GM18511 (cell line): ENCODE measurements at regions not wholly inside any gene's neighbourhood (a gene's known extent, or its start where the extent isn't known, plus 50 kb on each side); places are given as distances from the start of the nearest gene placed in this dataset.
"Not testable (repeated sequence)": the region's sequence is repeated elsewhere in the genome, so short reads cannot be mapped to it uniquely, and the experiment has no call there.

Experiments used
- ATAC-seq: cut with Tn5 transposase; IDR thresholded peaks from one replicate; pipeline ENCODE4 v1.9.1; 2021; ENCODE audit warnings: mild to moderate bottlenecking, moderate library complexity; ENCODE audit not compliant: unreplicated experiment

DNA sequence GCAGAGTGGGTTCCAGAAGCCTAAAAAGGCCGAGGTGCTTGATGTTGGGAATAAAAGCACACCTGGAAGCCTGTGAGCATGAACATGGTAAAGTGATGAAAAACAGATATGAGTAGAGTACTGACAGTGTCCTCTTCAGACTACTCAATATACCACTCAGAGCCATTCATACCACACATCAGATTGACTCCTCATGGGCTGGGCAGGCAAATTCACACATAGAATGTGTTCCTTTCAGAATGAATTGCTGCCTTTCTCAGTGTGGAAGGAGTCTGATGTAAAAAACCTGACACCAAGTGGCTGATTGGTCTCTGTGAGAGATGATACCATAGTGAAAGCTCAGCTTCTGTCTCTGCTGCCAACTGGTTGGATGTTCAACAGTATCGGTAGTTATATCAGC lies 442.7 kb downstream of the RAPGEF2 start:
- no peak for ATAC-seq

DNA sequence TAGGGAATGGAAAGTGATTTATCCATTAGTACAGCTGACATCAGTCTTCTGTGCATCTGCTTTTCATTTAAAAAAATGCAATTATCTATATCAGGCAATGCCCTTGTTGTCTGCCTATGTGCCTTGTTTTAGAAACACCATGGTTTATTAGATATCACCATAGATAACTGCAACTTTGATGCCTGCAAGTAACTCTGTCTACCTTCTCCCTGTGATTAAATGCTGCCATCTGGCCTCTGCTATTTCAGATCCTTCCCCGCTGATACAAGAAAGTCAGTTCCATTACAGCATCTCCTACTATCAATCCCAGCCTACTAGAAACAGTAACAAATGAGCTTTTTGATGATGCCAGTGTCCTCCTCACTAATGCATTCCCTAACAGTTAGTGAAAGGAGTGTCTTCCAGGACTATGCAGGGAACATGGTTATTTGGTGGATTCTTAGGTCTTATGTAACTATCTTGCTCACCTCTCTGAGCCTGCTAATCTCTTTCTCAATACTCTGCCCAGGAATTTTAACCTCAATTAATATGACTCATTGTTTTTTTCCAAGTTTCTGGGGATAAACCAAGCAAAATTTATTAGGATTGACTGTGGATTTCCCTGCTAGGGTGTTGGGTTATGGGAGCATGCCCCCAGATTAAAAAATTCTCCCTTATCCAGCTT lies 444.9 kb downstream of the RAPGEF2 start:
- no peak for ATAC-seq

DNA sequence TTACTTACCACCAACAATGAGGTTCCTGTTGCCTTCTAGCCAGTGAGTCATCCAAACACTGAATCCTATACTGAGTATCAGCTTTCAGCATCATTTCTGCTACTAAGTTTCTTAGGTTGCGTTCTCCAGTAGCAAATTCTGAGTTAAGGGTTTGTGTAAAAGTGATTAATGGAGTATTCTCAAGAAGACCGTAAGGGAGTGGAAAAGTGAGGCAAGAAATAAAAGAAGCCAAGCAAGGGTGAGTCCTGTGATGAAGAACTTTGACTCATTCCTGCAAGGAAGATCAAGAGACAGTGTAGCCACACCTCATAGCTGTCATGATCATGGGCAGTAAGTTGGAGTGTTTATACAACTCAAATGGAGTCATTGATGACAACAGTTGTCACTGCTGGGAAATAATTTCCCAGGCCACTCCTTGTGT lies 446.2 kb downstream of the RAPGEF2 start:
- no peak for ATAC-seq

DNA sequence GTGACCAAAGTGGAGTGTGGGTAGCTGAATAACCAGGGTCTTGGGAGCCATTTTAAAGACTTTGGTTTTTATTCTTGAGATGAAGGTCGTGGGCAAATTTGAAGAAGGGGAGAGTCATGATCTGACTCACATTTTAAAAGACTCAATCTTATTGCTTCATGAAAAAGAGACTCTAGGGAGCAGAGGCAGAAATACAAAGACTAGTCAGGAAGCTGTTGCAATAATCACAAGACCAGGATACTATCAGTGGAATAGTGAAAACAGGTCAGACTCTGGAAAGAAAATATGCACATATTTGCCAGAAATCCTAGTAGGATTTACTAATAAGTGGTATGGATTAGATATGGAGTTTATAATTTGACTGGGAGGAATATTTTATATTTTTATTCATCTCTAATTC lies 448.4 kb downstream of the RAPGEF2 start:
- no peak for ATAC-seq

DNA sequence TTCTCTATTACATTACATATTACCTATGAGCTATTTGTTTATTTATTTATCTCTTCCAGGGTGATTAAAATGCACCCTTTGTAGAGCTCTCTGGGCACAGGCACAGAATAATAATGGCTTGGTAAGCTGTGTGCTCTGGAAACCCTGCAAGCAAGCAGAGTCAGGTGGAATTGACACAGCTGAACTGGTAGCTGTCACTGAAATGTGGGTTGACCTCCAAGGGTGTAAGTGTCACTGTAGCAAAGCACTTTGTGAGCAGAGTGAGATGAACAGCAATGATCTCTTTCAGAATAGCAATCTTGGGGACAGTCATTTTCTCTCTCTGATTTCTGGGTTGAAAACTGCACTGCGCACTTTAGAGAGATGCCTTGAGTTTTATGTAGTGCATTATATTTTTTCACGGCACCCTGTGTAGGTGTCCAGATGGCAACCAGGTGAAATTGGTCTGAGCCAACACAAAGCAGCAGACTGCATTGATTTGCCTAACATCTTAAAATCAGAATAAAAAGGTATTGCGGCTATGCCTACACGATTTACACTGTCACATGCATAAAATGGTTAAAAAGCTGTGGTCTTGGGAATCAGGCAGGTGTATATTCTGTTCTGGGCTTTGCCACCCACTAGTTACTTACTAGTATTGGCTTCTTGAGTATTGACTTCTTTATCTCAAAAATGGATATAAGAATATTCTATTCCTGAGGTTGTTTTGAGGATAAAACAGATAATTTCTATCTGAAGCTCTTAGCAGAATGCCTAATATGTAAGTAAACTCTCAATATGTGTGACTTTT lies 450.3 kb downstream of the RAPGEF2 start:
- ATAC-seq, result no peak

DNA sequence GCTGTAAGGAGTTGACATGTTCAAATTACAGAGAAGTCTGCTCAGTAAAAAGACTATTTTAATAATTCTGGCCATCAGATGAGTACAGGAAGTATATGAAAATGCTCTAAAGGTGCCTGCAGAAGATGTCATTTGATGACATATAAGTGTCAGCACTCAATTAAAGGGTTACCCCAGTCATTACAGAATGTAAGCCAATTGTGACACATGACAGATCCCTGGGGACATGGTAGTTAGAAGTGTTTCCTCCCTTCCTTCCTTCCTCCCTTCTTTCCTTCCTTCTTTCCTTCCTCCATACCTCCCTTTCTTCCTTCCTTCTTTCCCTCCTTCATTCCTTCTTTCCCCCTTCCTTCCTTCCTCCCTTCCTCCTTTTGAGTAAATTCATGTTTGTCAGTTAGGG lies 453.0 kb downstream of the RAPGEF2 start:
- no peak for ATAC-seq

DNA sequence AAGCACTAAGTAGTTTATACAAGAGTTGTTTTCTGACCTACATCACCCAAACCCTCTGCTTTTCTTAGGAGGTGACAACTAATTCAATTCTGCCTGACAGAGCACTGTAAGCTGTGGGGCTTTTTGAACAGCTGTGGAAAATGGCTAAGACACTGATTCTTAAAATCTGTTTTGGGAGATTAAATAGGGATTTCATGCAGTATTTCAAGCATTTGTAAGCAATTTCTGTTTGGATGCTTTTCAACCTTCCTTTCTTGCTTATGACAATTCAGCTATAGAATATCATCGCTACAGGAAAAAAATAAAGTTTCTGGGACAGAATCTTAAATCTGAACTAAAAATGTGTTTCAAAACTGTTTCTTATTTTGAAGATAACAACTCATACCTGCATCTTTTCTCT lies 459.5 kb downstream of the RAPGEF2 start:
- no peak for ATAC-seq

DNA sequence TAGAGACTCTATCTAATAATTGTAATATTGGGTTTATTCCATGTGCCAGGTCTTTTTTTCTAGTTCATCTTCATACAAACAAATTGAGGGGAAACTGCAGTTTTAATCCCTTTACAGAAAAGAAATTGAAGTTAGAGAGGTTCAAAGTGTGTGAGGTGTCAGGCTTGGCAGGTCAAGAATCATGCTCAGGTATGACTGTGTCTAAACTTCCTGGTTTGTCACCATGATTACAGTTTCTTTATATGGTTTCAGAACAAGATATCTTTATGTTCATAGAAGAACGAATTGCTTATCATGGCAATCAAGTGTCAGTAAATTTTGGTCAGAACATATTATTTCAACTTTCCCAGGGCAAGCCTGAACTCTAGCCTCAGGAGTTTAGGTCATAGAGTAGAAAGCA lies 460.4 kb downstream of the RAPGEF2 start:
- no peak for ATAC-seq

DNA sequence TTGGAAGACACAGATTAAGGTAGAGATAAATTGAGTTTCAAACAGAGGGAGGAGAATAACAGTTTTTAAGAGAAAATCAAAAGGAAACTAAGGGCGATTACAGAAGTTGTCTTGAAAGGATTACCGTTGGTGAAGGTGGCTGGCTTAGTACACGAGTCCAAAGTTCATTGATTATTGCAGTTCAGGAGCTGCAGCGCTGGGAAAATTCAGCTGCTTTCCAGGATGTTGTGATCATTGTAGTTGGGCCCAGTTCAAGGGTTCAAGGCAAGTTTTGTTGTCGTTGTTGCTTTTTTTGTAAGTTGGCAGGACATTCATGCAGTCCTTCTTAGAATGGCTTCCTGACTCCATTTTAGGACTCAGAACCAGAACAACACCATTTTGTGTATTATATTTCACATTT lies 461.7 kb downstream of the RAPGEF2 start:
- no peak for ATAC-seq

DNA sequence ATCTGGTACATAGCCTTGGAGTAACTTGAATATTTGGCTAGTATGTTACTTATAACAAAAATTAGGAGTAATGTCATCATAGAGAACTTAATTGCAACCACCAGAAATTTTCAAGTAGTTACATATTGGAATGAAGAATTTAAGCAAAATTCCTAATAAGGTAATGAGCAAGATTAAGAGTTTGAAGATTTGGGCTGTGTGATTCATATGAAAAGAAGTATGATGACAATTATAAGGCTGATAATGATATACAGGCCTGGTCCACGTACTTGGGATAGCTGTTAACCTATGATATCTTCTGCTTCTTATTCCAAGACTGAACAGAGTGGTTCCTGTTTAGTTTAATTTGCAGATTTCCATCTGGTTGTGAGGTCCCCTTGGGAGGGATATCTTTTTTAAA lies 463.9 kb downstream of the RAPGEF2 start:
- ATAC-seq, result no peak

DNA sequence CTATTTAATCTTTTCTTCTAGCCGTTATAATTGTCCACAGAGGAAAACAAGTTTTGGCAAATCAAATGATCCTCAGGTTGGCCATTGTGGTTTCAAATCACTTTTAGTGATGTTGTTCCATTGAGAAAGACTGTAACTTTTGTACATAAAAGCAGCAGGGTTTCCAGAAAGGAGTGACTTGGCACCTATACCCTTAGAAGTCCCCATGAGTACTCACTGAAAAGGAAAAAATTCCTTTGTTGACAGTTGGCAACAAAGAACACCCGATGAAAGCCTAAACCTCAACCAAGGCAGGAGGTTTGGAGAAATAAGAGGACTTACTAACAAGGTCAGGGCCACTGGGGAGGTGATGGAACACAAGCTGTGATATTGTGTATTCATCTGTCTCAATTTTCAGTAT lies 474.4 kb downstream of the RAPGEF2 start:
- ATAC-seq, result no peak

DNA sequence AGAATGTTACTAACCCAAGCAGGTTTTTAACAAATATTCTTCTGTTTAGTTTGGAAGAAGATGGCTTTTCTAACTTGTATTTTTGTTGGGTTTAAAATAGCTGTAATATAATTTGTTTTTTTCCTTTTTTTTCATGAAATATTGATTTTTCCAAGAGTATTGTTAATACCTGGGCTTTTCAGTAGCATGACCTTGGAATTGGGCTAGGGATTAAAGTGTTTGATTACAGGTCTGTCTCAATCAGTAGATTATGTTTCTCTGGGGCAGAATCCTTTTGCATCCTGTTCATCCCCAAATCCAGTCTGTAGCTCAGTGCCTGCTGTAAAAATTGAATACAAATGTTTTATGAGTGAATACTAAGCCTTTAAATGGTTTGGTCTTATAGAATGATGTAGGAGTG lies 479.8 kb downstream of the RAPGEF2 start:
- no peak for ATAC-seq

DNA sequence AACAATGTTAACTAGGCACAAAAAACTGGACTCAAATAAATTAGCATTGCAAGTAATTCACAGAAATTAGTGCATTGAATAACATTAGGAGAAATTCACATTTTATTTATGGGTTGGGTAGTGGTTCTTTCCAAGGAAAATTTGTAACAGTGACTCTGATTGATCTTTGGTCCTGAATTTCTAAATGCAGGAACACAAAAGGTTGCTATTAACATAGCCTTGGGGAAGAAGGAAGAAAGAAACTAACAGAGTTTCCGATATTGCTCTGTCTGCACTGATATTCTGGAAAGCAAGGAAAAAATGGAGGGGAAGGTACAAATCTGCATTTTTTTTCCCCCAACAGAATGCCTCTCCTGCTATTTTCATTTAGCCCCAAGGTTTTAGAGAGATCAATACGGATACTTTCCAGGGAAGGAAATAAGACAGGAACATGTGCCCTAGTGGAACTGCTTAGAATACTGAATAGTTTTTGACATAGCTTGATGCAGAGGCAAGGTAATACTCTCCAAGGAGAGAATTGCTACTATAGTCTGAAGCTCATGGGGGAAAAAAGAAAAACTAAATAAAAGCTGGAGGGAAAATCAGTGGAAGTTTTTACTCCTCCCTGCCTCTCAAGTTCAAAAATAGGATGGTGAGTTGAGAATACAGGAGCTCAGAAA lies 490.1 kb downstream of the RAPGEF2 start:
- ATAC-seq, result no peak

DNA sequence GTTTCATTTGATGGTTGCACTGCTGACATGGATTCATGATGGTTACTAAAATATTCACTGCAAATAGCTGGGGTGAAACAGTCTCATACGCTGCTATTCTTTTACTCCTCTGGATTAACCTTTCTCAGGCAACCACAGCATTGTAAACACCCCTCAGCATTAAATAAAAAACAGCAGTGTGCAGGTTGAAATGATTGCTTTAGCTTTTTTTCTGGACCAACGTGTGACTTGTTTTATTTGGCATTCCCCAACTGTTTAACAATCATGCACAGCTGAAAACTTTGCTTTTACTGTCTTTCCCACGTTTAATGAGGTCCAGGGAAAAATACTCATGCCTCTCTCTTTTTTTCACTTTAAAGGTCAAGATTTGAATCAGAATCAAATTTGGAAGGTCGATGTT lies 490.8 kb downstream of the RAPGEF2 start:
- ATAC-seq, result no peak

DNA sequence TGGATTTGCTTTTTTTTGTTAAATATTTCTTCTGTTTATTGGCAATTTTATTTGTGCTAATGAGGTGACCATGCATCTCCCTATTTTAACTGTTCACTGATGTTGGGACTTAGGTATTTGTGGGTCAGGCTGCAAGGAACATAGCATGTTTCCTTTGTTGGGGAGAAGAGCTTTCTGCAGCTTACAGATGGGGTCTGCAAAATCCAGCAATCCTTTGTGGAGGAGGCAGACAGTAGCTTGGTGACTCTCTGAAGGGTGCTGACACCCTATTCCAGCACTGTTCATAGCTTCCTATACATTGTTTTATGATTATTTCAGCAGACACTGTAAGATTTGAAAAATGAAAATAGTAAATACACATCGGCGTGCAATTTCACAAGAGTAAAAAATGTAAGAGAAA lies 491.7 kb downstream of the RAPGEF2 start:
- no peak for ATAC-seq

DNA sequence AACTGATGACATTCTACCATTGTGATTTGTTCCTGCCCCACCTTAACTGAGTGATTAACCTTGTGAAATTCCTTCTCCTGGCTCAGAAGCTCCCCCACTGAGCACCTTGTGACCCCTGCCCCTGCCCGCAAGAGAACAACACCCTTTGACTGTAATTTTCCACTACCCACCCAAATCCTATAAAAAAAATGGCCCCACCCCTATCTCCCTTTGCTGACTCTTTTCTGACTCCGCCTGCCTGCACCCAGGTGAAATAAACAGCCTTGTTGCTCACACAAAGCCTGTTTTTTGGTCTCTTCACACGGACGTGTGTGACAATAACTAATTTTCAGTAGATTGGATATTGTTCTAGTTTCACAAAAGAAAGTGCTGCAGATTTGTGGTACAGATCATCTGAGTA lies 492.2 kb downstream of the RAPGEF2 start:
- not testable (repeated sequence) for ATAC-seq

DNA sequence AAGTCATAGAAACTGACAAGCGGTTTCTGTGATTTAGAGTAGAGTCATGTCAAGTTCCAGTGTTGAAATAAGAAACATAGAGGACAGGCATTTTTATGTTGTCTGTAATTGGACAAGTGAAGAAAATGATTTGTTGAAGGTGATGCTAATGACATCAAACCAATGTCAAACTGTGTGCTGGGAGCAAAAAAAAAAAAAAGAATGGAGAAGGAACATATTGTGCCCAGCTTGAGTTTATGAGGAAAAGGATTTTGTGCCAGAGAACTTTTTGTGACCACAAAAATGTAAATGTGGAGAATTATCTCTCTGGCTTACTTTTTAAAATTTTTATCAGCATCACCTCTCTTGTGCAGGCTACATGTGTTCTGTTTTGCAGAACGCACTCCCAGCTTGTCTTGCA lies 495.7 kb downstream of the RAPGEF2 start:
- ATAC-seq, result no peak

DNA sequence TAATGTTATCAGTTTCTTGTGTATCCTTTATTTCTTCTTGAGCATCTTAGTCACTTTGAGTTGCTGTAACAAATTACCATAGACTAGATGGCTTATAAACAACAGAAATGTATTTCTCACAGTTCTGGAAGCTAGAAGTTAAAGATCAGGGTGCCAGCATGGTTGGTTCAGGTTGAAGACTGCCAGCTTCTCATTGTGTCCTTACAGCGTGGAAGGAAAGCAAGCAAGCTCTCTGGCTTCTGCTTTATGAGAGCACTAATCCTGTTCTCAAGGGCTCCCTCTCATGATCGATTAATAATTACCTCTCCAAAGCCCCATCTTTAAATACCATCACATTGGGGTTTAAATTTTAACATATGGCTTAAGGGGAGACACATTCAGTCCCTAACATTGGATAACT lies 497.2 kb downstream of the RAPGEF2 start:
- no peak for ATAC-seq

DNA sequence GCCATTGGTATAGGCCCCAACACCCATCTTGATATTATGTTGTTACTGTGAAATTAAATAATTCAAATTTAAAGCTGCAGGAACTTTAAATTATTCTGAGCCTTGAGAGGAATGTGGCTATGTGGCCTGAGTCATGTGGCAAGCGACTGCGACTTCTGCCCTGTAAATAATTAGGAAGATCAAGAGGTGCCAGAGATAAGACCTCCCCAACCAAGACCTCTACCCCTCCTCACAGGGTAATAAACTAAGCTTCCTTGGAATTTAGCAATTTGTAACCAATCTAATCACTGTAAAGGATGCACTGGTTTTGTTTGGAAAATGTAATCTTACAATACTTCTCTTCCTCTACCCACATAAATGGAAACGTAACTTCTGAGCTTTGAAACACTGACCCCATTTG lies 501.9 kb downstream of the RAPGEF2 start:
- ATAC-seq, result no peak

DNA sequence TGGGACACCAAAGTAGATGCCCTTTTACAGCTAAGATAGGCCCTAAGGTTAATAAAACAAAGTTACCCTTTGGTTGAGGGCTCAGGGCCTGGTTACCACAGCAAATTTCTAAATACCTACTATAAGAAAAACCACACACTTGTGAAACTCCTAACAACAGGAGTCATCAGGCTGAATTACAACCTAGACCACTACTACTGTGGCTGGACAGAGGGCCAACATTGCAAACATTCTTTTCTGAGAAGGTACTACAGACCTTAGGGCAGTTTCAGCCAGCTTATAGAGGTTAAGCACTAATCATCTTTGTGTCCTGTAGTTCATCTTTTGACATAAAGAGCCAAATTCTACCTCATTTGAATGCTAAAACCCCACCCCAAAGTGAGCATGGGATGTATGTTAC lies 504.0 kb downstream of the RAPGEF2 start:
- no peak for ATAC-seq

DNA sequence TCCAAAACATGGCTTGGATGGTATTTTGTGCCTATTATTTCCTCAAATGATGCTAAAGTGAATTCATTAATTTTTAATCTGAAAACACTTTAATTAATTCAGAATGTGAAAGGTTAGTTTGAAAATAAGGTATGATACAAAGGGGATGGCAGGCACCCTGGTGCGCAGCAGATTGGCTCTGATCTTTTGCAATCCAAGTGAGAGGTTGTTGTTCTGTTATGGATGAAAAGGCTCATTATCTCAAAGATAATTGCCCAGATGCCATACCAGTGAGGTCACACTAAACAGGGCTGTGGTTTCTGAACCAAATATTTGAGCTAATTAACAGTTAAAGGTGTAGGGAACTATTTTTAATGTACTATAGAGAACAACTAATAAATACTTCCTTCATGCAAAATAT lies 504.9 kb downstream of the RAPGEF2 start:
- no peak for ATAC-seq

DNA sequence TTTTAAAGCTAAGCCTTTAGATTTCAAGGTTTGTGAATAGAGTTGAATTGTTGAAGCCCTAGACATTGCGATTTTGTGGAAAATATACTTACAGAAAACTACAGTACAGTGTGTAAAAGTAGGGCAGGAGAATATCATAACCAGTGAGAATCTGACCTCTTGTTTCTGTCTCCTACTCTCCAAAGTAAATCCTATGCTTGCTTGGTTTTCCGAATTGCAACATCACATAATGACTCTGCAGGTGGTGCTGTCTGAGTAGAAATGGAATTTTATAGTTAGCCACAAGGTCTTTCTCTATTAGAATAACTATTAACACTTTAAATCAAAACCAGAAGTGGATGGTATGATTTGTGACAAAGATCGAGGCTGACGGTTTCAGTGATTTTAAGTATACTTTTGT lies 505.6 kb downstream of the RAPGEF2 start:
- ATAC-seq, result no peak
